SK-N-SH (cell line): ENCODE measurements at regions not wholly inside any gene's neighbourhood (a gene's known extent, or its start where the extent isn't known, plus 50 kb on each side); places are given as distances from the start of the nearest gene placed in this dataset.

Source experiments
- CTCF ChIA-PET: fragments of 300-600, 350-600 bp; formaldehyde crosslinking; extraction: SDS; loops from one replicate; lab custom pipeline; 2021; lab: Yijun Ruan, JAX
- POLR2A ChIA-PET: fragments of 350-600 bp; sonication (Branson Sonifier 250); formaldehyde crosslinking; extraction: SDS; loops from one replicate; lab custom pipeline; 2020; ENCODE audit warnings: antibody characterized with exemption, inconsistent platforms; lab: Yijun Ruan, JAX
- DNase-seq: peaks from one replicate; pipeline ENCODE4 v3.0.0; 2012
- H2AFZ ChIP-seq: fragments of 200-600 bp; sonication (generic); 2 replicates; pipeline ENCODE4 v1.8.1; 2016; ENCODE audit warnings: antibody characterized with exemption, mild to moderate bottlenecking, low read depth
- H3F3A ChIP-seq: fragments of 200-600 bp; sonication (generic); replicated peaks from 2 replicates; pipeline ENCODE3; 2016; ENCODE audit warnings: antibody characterized with exemption, mild to moderate bottlenecking; ENCODE audit not compliant: insufficient read depth
- H3K27ac ChIP-seq, 2 experiments: fragments of 200-500 bp in 1 of 2; fragments of 200-600 bp in 1 of 2; sonication (Bioruptor generic) in 1 of 2; sonication (generic), shearing (Covaris generic) in 1 of 2; 2 replicates each; pipeline versions ENCODE4 v1.5.1 to v1.6.1; 2014 to 2016; ENCODE audit warnings: low read depth in 2 of 2, inconsistent platforms in 1 of 2, low read length in 1 of 2, mild to moderate bottlenecking in 1 of 2, mixed read lengths in 1 of 2
- H3K27me3 ChIP-seq: fragments of 200-600 bp; sonication (generic), shearing (Covaris generic); 2 replicates; pipeline ENCODE4 v1.6.1; 2016; ENCODE audit warnings: mixed run types; ENCODE audit not compliant: insufficient read depth
- H3K36me3 ChIP-seq, 2 experiments: fragments of 200-500 bp in 1 of 2; fragments of 200-600 bp in 1 of 2; sonication (Bioruptor generic) in 1 of 2; sonication (generic) in 1 of 2; replicated peaks in 1 of 2; 2 replicates each; pipeline versions ENCODE3 to v1.5.1; 2014 to 2016; ENCODE audit warnings: low read length in 1 of 2, mild to moderate bottlenecking in 1 of 2; ENCODE audit not compliant: insufficient read depth in 2 of 2, control insufficient read depth in 1 of 2
- H3K4me1 ChIP-seq, 2 experiments: fragments of 200-500 bp in 1 of 2; fragments of 200-600 bp in 1 of 2; sonication (Bioruptor generic) in 1 of 2; sonication (generic), shearing (Covaris generic) in 1 of 2; 2 replicates each; pipeline versions ENCODE4 v1.5.1 to v1.6.1; 2014 to 2016; ENCODE audit warnings: low read depth in 1 of 2, low read length in 1 of 2, mixed run types in 1 of 2; ENCODE audit not compliant: insufficient read depth in 2 of 2, control insufficient read depth in 1 of 2
- H3K4me2 ChIP-seq: fragments of 200-600 bp; sonication (generic), shearing (Covaris generic); 2 replicates; pipeline ENCODE4 v1.6.1; 2017; ENCODE audit warnings: mixed run types
- H3K4me3 ChIP-seq, 2 experiments: fragments of 200-500 bp in 1 of 2; fragments of 200-600 bp in 1 of 2; sonication (Bioruptor generic) in 1 of 2; sonication (generic), shearing (Covaris generic) in 1 of 2; 2 replicates each; pipeline versions ENCODE4 v1.5.1 to v1.8.1; 2014 to 2016; ENCODE audit warnings: low read depth in 2 of 2, inconsistent platforms in 1 of 2, low read length in 1 of 2, mild to moderate bottlenecking in 1 of 2, mixed read lengths in 1 of 2, moderate library complexity in 1 of 2
- H3K79me2 ChIP-seq: fragments of 200-600 bp; sonication (generic); 2 replicates; pipeline ENCODE4 v1.8.1; 2017; ENCODE audit warnings: mild to moderate bottlenecking; ENCODE audit not compliant: insufficient read depth
- H3K9ac ChIP-seq: fragments of 200-600 bp; sonication (generic); 2 replicates; pipeline ENCODE4 v1.6.1; 2017; ENCODE audit warnings: mixed run types
- H3K9me2 ChIP-seq: fragments of 200-600 bp; sonication (generic); 2 replicates; pipeline ENCODE4 v1.6.1; 2017; ENCODE audit warnings: mixed run types
- H3K9me3 ChIP-seq: fragments of 200-600 bp; sonication (generic); 2 replicates; pipeline ENCODE4 v1.6.1; 2017; ENCODE audit warnings: mixed run types, mild to moderate bottlenecking, moderate library complexity
- H4K20me1 ChIP-seq: fragments of 200-600 bp; sonication (generic); 2 replicates; pipeline ENCODE4 v1.6.1; 2017; ENCODE audit warnings: mild to moderate bottlenecking, mixed run types; ENCODE audit not compliant: insufficient read depth
- ELF1 ChIP-seq: IDR thresholded peaks from 2 replicates; pipeline ENCODE4 v1.4.0; 2012
- EP300 ChIP-seq, 2 experiments: IDR thresholded peaks; 2 replicates each; pipeline versions ENCODE4 v1.4.0 to v1.6.1; 2012; ENCODE audit warnings: borderline replicate concordance in 1 of 2, low read depth in 1 of 2, low read length in 1 of 2
- FOSL2 ChIP-seq: IDR thresholded peaks from 2 replicates; pipeline ENCODE4 v1.4.0; 2012; ENCODE audit warnings: low read depth, mild to moderate bottlenecking, moderate library complexity, borderline replicate concordance
- GATA2 ChIP-seq: sonication (generic); formaldehyde crosslinking; IDR thresholded peaks from 2 replicates; pipeline ENCODE4 v1.5.0; 2020; ENCODE audit warnings: mild to moderate bottlenecking, missing genetic modification reagents
- IRF3 ChIP-seq: fragments of 150-350 bp; IDR thresholded peaks from 2 replicates; pipeline ENCODE4 v1.6.1; 2016; ENCODE audit warnings: mild to moderate bottlenecking, low read depth, low read length
- JUND ChIP-seq: IDR thresholded peaks from 2 replicates; pipeline ENCODE4 v1.4.0; 2012
- MEF2A ChIP-seq: IDR thresholded peaks from 2 replicates; pipeline ENCODE4 v1.4.0; 2012; ENCODE audit warnings: low read depth, borderline replicate concordance
- NFIC ChIP-seq: IDR thresholded peaks from 2 replicates; pipeline ENCODE4 v1.4.0; 2012; ENCODE audit warnings: borderline replicate concordance
- PBX3 ChIP-seq: IDR thresholded peaks from 2 replicates; pipeline ENCODE4; 2012
- RAD21 ChIP-seq: IDR thresholded peaks from 2 replicates; pipeline ENCODE4 v1.6.1; 2012; ENCODE audit warnings: mild to moderate bottlenecking, low read length
- RCOR1 ChIP-seq: fragments of 150-350 bp; IDR thresholded peaks from 2 replicates; pipeline ENCODE4 v1.6.1; 2017; ENCODE audit warnings: antibody characterized with exemption, low read length
- REST ChIP-seq: IDR thresholded peaks from 2 replicates; pipeline ENCODE4 v1.6.1; 2012; ENCODE audit warnings: mild to moderate bottlenecking, low read depth, low read length, moderate library complexity
- RXRA ChIP-seq: IDR thresholded peaks from 2 replicates; pipeline ENCODE4 v1.4.0; 2012; ENCODE audit warnings: low read depth, mild to moderate bottlenecking, borderline replicate concordance
- SIN3A ChIP-seq: IDR thresholded peaks from 2 replicates; pipeline ENCODE4 v1.6.1; 2012; ENCODE audit warnings: low read depth, mild to moderate bottlenecking, low read length, moderate library complexity, borderline replicate concordance
- SMC3 ChIP-seq: IDR thresholded peaks from 2 replicates; pipeline ENCODE4 v1.6.1; 2012; ENCODE audit warnings: low read depth, low read length, improper control_type of control experiment
- TCF12 ChIP-seq: IDR thresholded peaks from 2 replicates; pipeline ENCODE4 v1.4.0; 2012
- TF ChIP-seq, protein P1 (sequence below): fragments of 150-350 bp; IDR thresholded peaks from 2 replicates; pipeline ENCODE4 v1.6.1; 2017; ENCODE audit warnings: antibody characterized with exemption, low read length, low read depth, borderline replicate concordance

GRCh38 chr4:89365776-89366175, 58.2 kb upstream of the GPRIN3 start (continued):
- TF ChIP-seq PBX3 (no peak), EP300 (IDR thresholded peaks at IDR 0.05; ENCODE audit: borderline replicate concordance in 1 of 2, low read depth in 1 of 2, low read length in 1 of 2) (no peak), RAD21 (no peak), RXRA (no peak), REST (no peak), JUND (no peak), FOSL2 (no peak)
- TF ChIP-seq, protein P1, sequence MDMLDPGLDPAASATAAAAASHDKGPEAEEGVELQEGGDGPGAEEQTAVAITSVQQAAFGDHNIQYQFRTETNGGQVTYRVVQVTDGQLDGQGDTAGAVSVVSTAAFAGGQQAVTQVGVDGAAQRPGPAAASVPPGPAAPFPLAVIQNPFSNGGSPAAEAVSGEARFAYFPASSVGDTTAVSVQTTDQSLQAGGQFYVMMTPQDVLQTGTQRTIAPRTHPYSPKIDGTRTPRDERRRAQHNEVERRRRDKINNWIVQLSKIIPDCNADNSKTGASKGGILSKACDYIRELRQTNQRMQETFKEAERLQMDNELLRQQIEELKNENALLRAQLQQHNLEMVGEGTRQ, result no peak

DNA sequence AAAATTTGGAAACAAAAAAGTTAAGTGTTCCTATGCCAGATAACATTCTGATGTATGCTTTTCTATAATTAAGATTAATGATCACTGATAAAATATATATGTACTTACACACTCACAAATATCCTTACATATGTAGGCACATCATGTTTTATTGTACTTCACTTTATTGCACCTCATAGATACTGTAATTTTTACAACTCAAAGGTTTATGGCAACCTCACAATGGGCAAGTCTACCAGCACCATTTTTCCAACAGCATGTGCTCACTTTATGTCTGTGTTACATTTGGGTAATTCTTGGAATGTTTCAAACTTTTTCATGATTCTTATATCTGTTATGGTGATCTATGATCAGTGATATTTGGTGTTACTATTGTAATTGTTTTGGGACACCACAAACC, 57.8 kb upstream of the GPRIN3 start:
- no peak overlapping the region for H2AFZ ChIP-seq
- H3K27ac ChIP-seq, result no peak overlapping the region
- no peaks in the 10 kb centered on the region for H3K4me1 ChIP-seq
- ChIA-PET POLR2A (no interaction called here), CTCF (no interaction called here)
- H3K79me2 ChIP-seq, result no peaks in the 10 kb centered on the region
- no peak overlapping the region for H3K4me2 ChIP-seq
- DNase-seq, result no peak
- no peaks in the 10 kb centered on the region for H3K36me3 ChIP-seq
- no peaks in the 10 kb centered on the region for H3F3A ChIP-seq
- H3K9me3 ChIP-seq, result no peaks in the 10 kb centered on the region
- TF ChIP-seq NFIC, result no peak
- no peak for TF ChIP-seq EP300 (IDR thresholded peaks at IDR 0.05; ENCODE audit: borderline replicate concordance in 1 of 2, low read depth in 1 of 2, low read length in 1 of 2)
- TF ChIP-seq SMC3, result no peak
- TF ChIP-seq MEF2A, result no peak
- TF ChIP-seq JUND, result no peak
- TF ChIP-seq GATA2, result no peak
- TF ChIP-seq RXRA, result no peak
- TF ChIP-seq, protein P1, result no peak
- no peak for TF ChIP-seq IRF3
- TF ChIP-seq TCF12, result no peak
- TF ChIP-seq ELF1, result no peak
- TF ChIP-seq RCOR1, result no peak
- TF ChIP-seq SIN3A, result no peak
- no peak overlapping the region for H3K4me3 ChIP-seq
- no peaks in the 10 kb centered on the region for H3K9me2 ChIP-seq
- no peaks in the 10 kb centered on the region for H3K27me3 ChIP-seq
- no peaks in the 10 kb centered on the region for H4K20me1 ChIP-seq
- H3K9ac ChIP-seq, result no peak overlapping the region
